ENCODE measurements at regions not wholly inside any gene's neighbourhood (a gene's known extent, or its start where the extent isn't known, plus 50 kb on each side); places are given as distances from the start of the nearest gene placed in this dataset.

GRCh38 chr10:58451193-58451889 lies 61.3 kb upstream of the BICC1 start:
- no peak overlapping the region for H3K27ac ChIP-seq (ENCODE audit: low read depth in 1 of 3, low read length in 2 of 3)
- H3K27me3 ChIP-seq (ENCODE audit: control insufficient read depth in 3 of 3, insufficient read depth in 3 of 3, low read length in 3 of 3) = no peaks in the 10 kb centered on the region
- peaks cover 0 to 6% of the 10 kb centered on the region in 2 donors for H3K9me3 ChIP-seq (ENCODE audit: control insufficient read depth in 2 of 2, insufficient read depth in 1 of 2, low read depth in 1 of 2, low read length in 1 of 2)
- DNase-seq = no peak
- H3K4me1 ChIP-seq (ENCODE audit: control insufficient read depth in 3 of 3, insufficient read depth in 2 of 3, low read depth in 1 of 3, low read length in 2 of 3) = no peaks in the 10 kb centered on the region
- H3K4me3 ChIP-seq (ENCODE audit: low read depth in 1 of 3, low read length in 3 of 3) = no peak overlapping the region
- H3K36me3 ChIP-seq (ENCODE audit: control insufficient read depth in 3 of 3, insufficient read depth in 2 of 3, low read depth in 1 of 3, low read length in 3 of 3) = no peaks in the 10 kb centered on the region
- WGBS, 3 donors = 55 to 63% (median 55%) methylated on average over 2 of the region's 2 CpGs
- no peak for FAIRE-seq

- DNase-seq = no peak
- FAIRE-seq = no peak
- 56 to 61% (median 60%) methylated on average over 3 of the region's 3 CpGs for WGBS, 3 donors
- Histone ChIP-seq H3K36me3 (ENCODE audit: control insufficient read depth in 3 of 3, insufficient read depth in 2 of 3, low read depth in 1 of 3, low read length in 3 of 3) (no peaks in the 10 kb centered on the region), H3K27ac (ENCODE audit: low read depth in 1 of 3, low read length in 2 of 3) (no peak overlapping the region), H3K27me3 (ENCODE audit: control insufficient read depth in 3 of 3, insufficient read depth in 3 of 3, low read length in 3 of 3) (no peaks in the 10 kb centered on the region), H3K4me3 (ENCODE audit: low read depth in 1 of 3, low read length in 3 of 3) (no peak overlapping the region), H3K9me3 (ENCODE audit: control insufficient read depth in 2 of 2, insufficient read depth in 1 of 2, low read depth in 1 of 2, low read length in 1 of 2) (peaks cover 0 to 6% of the 10 kb centered on the region in 2 donors), H3K4me1 (ENCODE audit: control insufficient read depth in 3 of 3, insufficient read depth in 2 of 3, low read depth in 1 of 3, low read length in 2 of 3) (no peaks in the 10 kb centered on the region)
Measured at GRCh38 chr10:58453105-58453504, 59.6 kb upstream of the BICC1 start.

- no peaks in the 10 kb centered on the region for H3K36me3 ChIP-seq (ENCODE audit: control insufficient read depth in 3 of 3, insufficient read depth in 2 of 3, low read depth in 1 of 3, low read length in 3 of 3)
- FAIRE-seq (no peak), DNase-seq (no peak)
- no peaks in the 10 kb centered on the region for H3K9me3 ChIP-seq (ENCODE audit: control insufficient read depth in 2 of 2, insufficient read depth in 1 of 2, low read depth in 1 of 2, low read length in 1 of 2)
- WGBS, 3 donors = 87 to 92% (median 92%) methylated on average over 2 of the region's 2 CpGs
- H3K4me3 ChIP-seq (ENCODE audit: low read depth in 1 of 3, low read length in 3 of 3) = no peak overlapping the region
- no peaks in the 10 kb centered on the region for H3K4me1 ChIP-seq (ENCODE audit: control insufficient read depth in 3 of 3, insufficient read depth in 2 of 3, low read depth in 1 of 3, low read length in 2 of 3)
- no peaks in the 10 kb centered on the region for H3K27me3 ChIP-seq (ENCODE audit: control insufficient read depth in 3 of 3, insufficient read depth in 3 of 3, low read length in 3 of 3)
- H3K27ac ChIP-seq (ENCODE audit: low read depth in 1 of 3, low read length in 2 of 3) = no peak overlapping the region
Measured at GRCh38 chr10:58456179-58456578, 56.5 kb upstream of the BICC1 start.

- no peaks in the 10 kb centered on the region for H3K36me3 ChIP-seq (ENCODE audit: control insufficient read depth in 3 of 3, insufficient read depth in 2 of 3, low read depth in 1 of 3, low read length in 3 of 3)
- WGBS, 3 donors = 30 to 54% (median 40%) methylated on average over 3 of the region's 3 CpGs
- H3K4me1 ChIP-seq (ENCODE audit: control insufficient read depth in 3 of 3, insufficient read depth in 2 of 3, low read depth in 1 of 3, low read length in 2 of 3) = no peaks in the 10 kb centered on the region
- H3K27me3 ChIP-seq (ENCODE audit: control insufficient read depth in 3 of 3, insufficient read depth in 3 of 3, low read length in 3 of 3) = no peaks in the 10 kb centered on the region
- H3K27ac ChIP-seq (ENCODE audit: low read depth in 1 of 3, low read length in 2 of 3) = no peak overlapping the region
- no peak overlapping the region for H3K4me3 ChIP-seq (ENCODE audit: low read depth in 1 of 3, low read length in 3 of 3)
- DNase-seq = peak in 1 of 2 donors; percentile 21
- no peak for FAIRE-seq
- no peaks in the 10 kb centered on the region for H3K9me3 ChIP-seq (ENCODE audit: control insufficient read depth in 2 of 2, insufficient read depth in 1 of 2, low read depth in 1 of 2, low read length in 1 of 2)
Measured at GRCh38 chr10:58457761-58458616, 54.7 kb upstream of the BICC1 start.

GRCh38 chr10:58459069-58459468 lies 53.6 kb upstream of the BICC1 start:
- Histone ChIP-seq H3K9me3 (ENCODE audit: control insufficient read depth in 2 of 2, insufficient read depth in 1 of 2, low read depth in 1 of 2, low read length in 1 of 2) (no peaks in the 10 kb centered on the region), H3K36me3 (ENCODE audit: control insufficient read depth in 3 of 3, insufficient read depth in 2 of 3, low read depth in 1 of 3, low read length in 3 of 3) (no peaks in the 10 kb centered on the region), H3K4me1 (ENCODE audit: control insufficient read depth in 3 of 3, insufficient read depth in 2 of 3, low read depth in 1 of 3, low read length in 2 of 3) (no peaks in the 10 kb centered on the region), H3K27ac (ENCODE audit: low read depth in 1 of 3, low read length in 2 of 3) (no peak overlapping the region), H3K4me3 (ENCODE audit: low read depth in 1 of 3, low read length in 3 of 3) (no peak overlapping the region), H3K27me3 (ENCODE audit: control insufficient read depth in 3 of 3, insufficient read depth in 3 of 3, low read length in 3 of 3) (no peaks in the 10 kb centered on the region)
- FAIRE-seq (no peak), DNase-seq (no peak)
- 83 to 87% (median 87%) methylated on average over 4 of the region's 4 CpGs for WGBS, 3 donors

- Histone ChIP-seq H3K9me3 (ENCODE audit: control insufficient read depth in 2 of 2, insufficient read depth in 1 of 2, low read depth in 1 of 2, low read length in 1 of 2) (no peaks in the 10 kb centered on the region), H3K36me3 (ENCODE audit: control insufficient read depth in 3 of 3, insufficient read depth in 2 of 3, low read depth in 1 of 3, low read length in 3 of 3) (no peaks in the 10 kb centered on the region), H3K27ac (ENCODE audit: low read depth in 1 of 3, low read length in 2 of 3) (no peak overlapping the region), H3K4me3 (ENCODE audit: low read depth in 1 of 3, low read length in 3 of 3) (no peak overlapping the region), H3K27me3 (ENCODE audit: control insufficient read depth in 3 of 3, insufficient read depth in 3 of 3, low read length in 3 of 3) (no peaks in the 10 kb centered on the region), H3K4me1 (ENCODE audit: control insufficient read depth in 3 of 3, insufficient read depth in 2 of 3, low read depth in 1 of 3, low read length in 2 of 3) (no peaks in the 10 kb centered on the region)
- WGBS, 3 donors = 90 to 98% (median 96%) methylated on average over 1 of the region's 1 CpG
- no peak for FAIRE-seq
- DNase-seq = no peak
Measured at GRCh38 chr10:58460157-58460556, 52.5 kb upstream of the BICC1 start.

GRCh38 chr10:58462863-58463507 lies 49.7 kb upstream of the BICC1 start:
- no peak overlapping the region for H3K27ac ChIP-seq (ENCODE audit: low read depth in 1 of 3, low read length in 2 of 3)
- peaks cover 0 to 5% (median 0%) of the 10 kb centered on the region in 3 donors for H3K27me3 ChIP-seq (ENCODE audit: control insufficient read depth in 3 of 3, insufficient read depth in 3 of 3, low read length in 3 of 3)
- H3K4me1 ChIP-seq (ENCODE audit: control insufficient read depth in 3 of 3, insufficient read depth in 2 of 3, low read depth in 1 of 3, low read length in 2 of 3) = peaks cover 0 to 2% (median 0%) of the 10 kb centered on the region in 3 donors
- H3K4me3 ChIP-seq (ENCODE audit: low read depth in 1 of 3, low read length in 3 of 3) = no peak overlapping the region
- H3K36me3 ChIP-seq (ENCODE audit: control insufficient read depth in 3 of 3, insufficient read depth in 2 of 3, low read depth in 1 of 3, low read length in 3 of 3) = no peaks in the 10 kb centered on the region
- WGBS, 3 donors = 82 to 91% (median 85%) methylated on average over 3 of the region's 3 CpGs
- DNase-seq = no peak
- FAIRE-seq = no peak
- no peaks in the 10 kb centered on the region for H3K9me3 ChIP-seq (ENCODE audit: control insufficient read depth in 2 of 2, insufficient read depth in 1 of 2, low read depth in 1 of 2, low read length in 1 of 2)

All from small intestine (tissue), 7 donors.